Thyroid gland (tissue), 4 donors: ENCODE measurements at regions not wholly inside any gene's neighbourhood (a gene's known extent, or its start where the extent isn't known, plus 50 kb on each side); places are given as distances from the start of the nearest gene placed in this dataset.

Experiments
- DNase-seq, 2 donors: peaks; one replicate each; pipeline ENCODE4 v3.0.0-alpha.2; 2019
- H3K27ac ChIP-seq, 3 donors: fragments of 200-600 bp; sonication (generic); 1 replicate in 2 of 3; 2 replicates in 1 of 3; pipeline ENCODE4 v1.5.1; 2016 to 2019; ENCODE audit warnings: mild to moderate bottlenecking in 1 of 3, moderate library complexity in 1 of 3
- H3K27me3 ChIP-seq: fragments of 200-600 bp; sonication (generic); one replicate; pipeline ENCODE4 v1.5.1; 2019
- H3K36me3 ChIP-seq, 2 donors: fragments of 200-600 bp; sonication (generic); one replicate each; pipeline ENCODE4 v1.5.1; 2016 to 2019
- H3K4me1 ChIP-seq, 2 donors: fragments of 200-600 bp; sonication (generic); one replicate each; pipeline ENCODE4 v1.5.1; 2017 to 2019
- H3K4me3 ChIP-seq, 3 donors: fragments of 200-600 bp; sonication (generic); replicated peaks in 1 of 3; 1 replicate in 2 of 3; 2 replicates in 1 of 3; pipeline ENCODE4 v1.5.1; 2016; ENCODE audit warnings: mild to moderate bottlenecking in 1 of 3
- H3K9me3 ChIP-seq: fragments of 200-600 bp; sonication (generic); one replicate; pipeline ENCODE4 v1.5.1; 2017
- POLR2A ChIP-seq, 2 donors: fragments of 450-650 bp; IDR thresholded peaks; one replicate each; pipeline ENCODE4 v1.6.1; 2017; ENCODE audit warnings: antibody characterized with exemption in 2 of 2, mild to moderate bottlenecking in 2 of 2, moderate library complexity in 1 of 2
- WGBS, 2 donors: methylation state at CpG; one replicate each; pipeline ENCODE4 v1.1.5; 2017; 5-methylcytosine and 5-hydroxymethylcytosine counted together
- intact Hi-C: fragments of 100-400 bp; cut with DNase I; formaldehyde crosslinking; loops from one replicate; pipeline ENCODE4 v1.15.1; 2023
- TF ChIP-seq, protein P1 (sequence below), 6 experiments: fragments of 200-600 bp in 3 of 6; fragments of 450-650 bp in 3 of 6; sonication (generic) in 3 of 6; IDR thresholded peaks; one replicate each; pipeline ENCODE4 v1.5.1; 2016 to 2019; ENCODE audit warnings: antibody characterized with exemption in 6 of 6, mild to moderate bottlenecking in 2 of 6, inconsistent platforms in 1 of 6, moderate library complexity in 1 of 6

- no peaks in the 10 kb centered on the region for H3K4me1 ChIP-seq
- no peaks in the 10 kb centered on the region for H3K9me3 ChIP-seq
- intact Hi-C loops = no loop called here
- 36 to 40% methylated on average over 5 of the region's 5 CpGs for WGBS, 2 donors
- H3K27ac ChIP-seq = no peak overlapping the region
- DNase-seq = peak; percentile 4 to 21
- no peaks in the 10 kb centered on the region for H3K36me3 ChIP-seq
- TF ChIP-seq, protein P1, sequence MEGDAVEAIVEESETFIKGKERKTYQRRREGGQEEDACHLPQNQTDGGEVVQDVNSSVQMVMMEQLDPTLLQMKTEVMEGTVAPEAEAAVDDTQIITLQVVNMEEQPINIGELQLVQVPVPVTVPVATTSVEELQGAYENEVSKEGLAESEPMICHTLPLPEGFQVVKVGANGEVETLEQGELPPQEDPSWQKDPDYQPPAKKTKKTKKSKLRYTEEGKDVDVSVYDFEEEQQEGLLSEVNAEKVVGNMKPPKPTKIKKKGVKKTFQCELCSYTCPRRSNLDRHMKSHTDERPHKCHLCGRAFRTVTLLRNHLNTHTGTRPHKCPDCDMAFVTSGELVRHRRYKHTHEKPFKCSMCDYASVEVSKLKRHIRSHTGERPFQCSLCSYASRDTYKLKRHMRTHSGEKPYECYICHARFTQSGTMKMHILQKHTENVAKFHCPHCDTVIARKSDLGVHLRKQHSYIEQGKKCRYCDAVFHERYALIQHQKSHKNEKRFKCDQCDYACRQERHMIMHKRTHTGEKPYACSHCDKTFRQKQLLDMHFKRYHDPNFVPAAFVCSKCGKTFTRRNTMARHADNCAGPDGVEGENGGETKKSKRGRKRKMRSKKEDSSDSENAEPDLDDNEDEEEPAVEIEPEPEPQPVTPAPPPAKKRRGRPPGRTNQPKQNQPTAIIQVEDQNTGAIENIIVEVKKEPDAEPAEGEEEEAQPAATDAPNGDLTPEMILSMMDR (IDR thresholded peaks at IDR 0.05) = no peak
- TF ChIP-seq POLR2A (IDR thresholded peaks at IDR 0.05) = no peak
- no peak overlapping the region for H3K4me3 ChIP-seq
- H3K27me3 ChIP-seq = no peaks in the 10 kb centered on the region
Observed at GRCh38 chr16:6206080-6206479, 1108.5 kb upstream of the EEF2KMT start.

GRCh38 chr16:6204945-6205344 is 1107.3 kb upstream of the EEF2KMT start:
- no peak for DNase-seq
- Histone ChIP-seq H3K27ac (no peak overlapping the region), H3K36me3 (no peaks in the 10 kb centered on the region), H3K4me1 (no peaks in the 10 kb centered on the region), H3K27me3 (no peaks in the 10 kb centered on the region), H3K4me3 (no peak overlapping the region), H3K9me3 (no peaks in the 10 kb centered on the region)
- intact Hi-C loops = no loop called here
- TF ChIP-seq, protein P1 (IDR thresholded peaks at IDR 0.05) = no peak
- TF ChIP-seq POLR2A (IDR thresholded peaks at IDR 0.05) = no peak
- WGBS, 2 donors = 85 to 90% methylated on average over 2 of the region's 2 CpGs

GRCh38 chr16:6200861-6201260 is 1103.3 kb upstream of the EEF2KMT start:
- TF ChIP-seq POLR2A (IDR thresholded peaks at IDR 0.05) = no peak
- TF ChIP-seq, protein P1 (IDR thresholded peaks at IDR 0.05) = no peak
- no peaks in the 10 kb centered on the region for H3K36me3 ChIP-seq
- no peaks in the 10 kb centered on the region for H3K9me3 ChIP-seq
- WGBS, 2 donors = 86 to 88% methylated on average over 6 of the region's 6 CpGs
- no peak for DNase-seq
- intact Hi-C loops = no loop called here
- H3K27me3 ChIP-seq = no peaks in the 10 kb centered on the region
- H3K4me3 ChIP-seq = no peak overlapping the region
- H3K4me1 ChIP-seq = no peaks in the 10 kb centered on the region
- H3K27ac ChIP-seq = no peak overlapping the region

DNA sequence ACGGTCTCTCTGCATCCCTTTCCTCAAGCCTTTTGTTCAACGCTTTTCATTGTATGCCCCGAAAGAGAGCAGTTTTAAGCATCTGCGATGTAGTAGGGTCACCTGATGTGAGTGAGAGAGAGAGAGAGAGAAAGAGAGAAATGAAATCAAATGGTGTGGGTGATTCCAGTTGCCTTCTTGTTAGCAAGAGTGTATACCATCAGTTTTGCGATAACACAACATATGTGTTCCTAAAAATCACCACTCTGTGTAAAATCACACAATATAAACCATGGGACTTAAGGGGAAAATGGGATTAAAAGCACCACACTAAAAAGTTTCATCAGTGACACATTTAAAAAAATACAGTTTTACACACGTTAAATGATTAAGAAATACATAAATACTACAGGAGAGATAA is 1102.7 kb upstream of the EEF2KMT start:
- no peaks in the 10 kb centered on the region for H3K4me1 ChIP-seq
- H3K27me3 ChIP-seq = no peaks in the 10 kb centered on the region
- WGBS, 2 donors = 87 to 93% methylated on average over 6 of the region's 6 CpGs
- H3K36me3 ChIP-seq = no peaks in the 10 kb centered on the region
- TF ChIP-seq, protein P1 (IDR thresholded peaks at IDR 0.05) = no peak
- TF ChIP-seq POLR2A (IDR thresholded peaks at IDR 0.05) = no peak
- DNase-seq = no peak
- no peaks in the 10 kb centered on the region for H3K9me3 ChIP-seq
- no peak overlapping the region for H3K4me3 ChIP-seq
- H3K27ac ChIP-seq = no peak overlapping the region
- intact Hi-C loops = no loop called here

GRCh38 chr16:6195966-6196365 is 1098.4 kb upstream of the EEF2KMT start:
- Histone ChIP-seq H3K36me3 (no peaks in the 10 kb centered on the region), H3K9me3 (no peaks in the 10 kb centered on the region), H3K4me1 (no peaks in the 10 kb centered on the region), H3K27me3 (no peaks in the 10 kb centered on the region), H3K27ac (no peak overlapping the region), H3K4me3 (no peak overlapping the region)
- no peak for DNase-seq
- TF ChIP-seq POLR2A (IDR thresholded peaks at IDR 0.05) = no peak
- TF ChIP-seq, protein P1 (IDR thresholded peaks at IDR 0.05) = no peak
- 15 to 16% methylated on average over 2 of the region's 2 CpGs for WGBS, 2 donors
- intact Hi-C loops = no loop called here
